ENCODE measurements at regions not wholly inside any gene's neighbourhood (a gene's known extent, or its start where the extent isn't known, plus 50 kb on each side); places are given as distances from the start of the nearest gene placed in this dataset.
"Not testable (repeated sequence)": the region's sequence is repeated elsewhere in the genome, so short reads cannot be mapped to it uniquely, and the experiment has no call there.

- H3K27ac Mint-ChIP-seq; H3K4me1 Mint-ChIP-seq; H4K20me1 ChIP-seq (ENCODE audit: control insufficient read depth, insufficient read depth, low read length, poor library complexity, severe bottlenecking); H3K4me3 ChIP-seq (ENCODE audit: control extremely low read depth in 1 of 5, extremely low read depth in 1 of 5, insufficient read depth in 1 of 5, low read depth in 2 of 5, low read length in 4 of 5); intact Hi-C loops (cut with micrococcal nuclease); H3K4me3 Mint-ChIP-seq; POLR2A ChIA-PET; H3K36me3 ChIP-seq (replicated peaks in 1 of 2; ENCODE audit: control extremely low read depth in 1 of 2, control insufficient read depth in 1 of 2, extremely low read depth in 1 of 2, insufficient read depth in 2 of 2, low read length in 1 of 2); H3K9me3 ChIP-seq (ENCODE audit: control extremely low read depth in 1 of 3, control insufficient read depth in 2 of 3, insufficient read depth in 1 of 3, low read length in 2 of 3); H3K27ac ChIP-seq (ENCODE audit: low read length in 2 of 2); ATAC-seq (ENCODE audit: low read depth); H3K79me2 ChIP-seq (ENCODE audit: control insufficient read depth, insufficient read depth, low read length); H3K9me3 Mint-ChIP-seq (ENCODE audit: insufficient read depth); H3K4me2 ChIP-seq (replicated peaks; ENCODE audit: low read depth, low read length, poor library complexity, severe bottlenecking); H3K27me3 ChIP-seq (replicated peaks in 1 of 4; ENCODE audit: control extremely low read depth in 1 of 4, control insufficient read depth in 3 of 4, insufficient read depth in 4 of 4, low read length in 3 of 4); H3K9ac ChIP-seq (ENCODE audit: low read length); CTCF ChIA-PET; H3K27me3 Mint-ChIP-seq; DNase-seq; H2AFZ ChIP-seq (ENCODE audit: insufficient read depth, low read depth, low read length, poor library complexity, severe bottlenecking); H3K4me1 ChIP-seq (ENCODE audit: control insufficient read depth in 2 of 2, insufficient read depth in 2 of 2, low read length in 2 of 2): not testable (repeated sequence)
- WGBS (ENCODE audit: insufficient coverage), result no CpG with 5 or more reads among the region's 6 CpGs
Measured at GRCh38 chr1:146774988-146775387, 163.1 kb upstream of the NBPF12 start.

GRCh38 chr1:146774271-146774670, 163.9 kb upstream of the NBPF12 start:
- H3K4me1 Mint-ChIP-seq; H3K9me3 Mint-ChIP-seq (ENCODE audit: insufficient read depth); H3K27ac ChIP-seq (ENCODE audit: low read length in 2 of 2); H3K27ac Mint-ChIP-seq; H3K79me2 ChIP-seq (ENCODE audit: control insufficient read depth, insufficient read depth, low read length); CTCF ChIA-PET; H3K4me3 Mint-ChIP-seq; H3K9ac ChIP-seq (ENCODE audit: low read length); H2AFZ ChIP-seq (ENCODE audit: insufficient read depth, low read depth, low read length, poor library complexity, severe bottlenecking); H3K27me3 ChIP-seq (replicated peaks in 1 of 4; ENCODE audit: control extremely low read depth in 1 of 4, control insufficient read depth in 3 of 4, insufficient read depth in 4 of 4, low read length in 3 of 4); H4K20me1 ChIP-seq (ENCODE audit: control insufficient read depth, insufficient read depth, low read length, poor library complexity, severe bottlenecking); H3K36me3 ChIP-seq (replicated peaks in 1 of 2; ENCODE audit: control extremely low read depth in 1 of 2, control insufficient read depth in 1 of 2, extremely low read depth in 1 of 2, insufficient read depth in 2 of 2, low read length in 1 of 2); H3K9me3 ChIP-seq (ENCODE audit: control extremely low read depth in 1 of 3, control insufficient read depth in 2 of 3, insufficient read depth in 1 of 3, low read length in 2 of 3); DNase-seq; ATAC-seq (ENCODE audit: low read depth); H3K4me1 ChIP-seq (ENCODE audit: control insufficient read depth in 2 of 2, insufficient read depth in 2 of 2, low read length in 2 of 2); H3K4me2 ChIP-seq (replicated peaks; ENCODE audit: low read depth, low read length, poor library complexity, severe bottlenecking); H3K4me3 ChIP-seq (ENCODE audit: control extremely low read depth in 1 of 5, extremely low read depth in 1 of 5, insufficient read depth in 1 of 5, low read depth in 2 of 5, low read length in 4 of 5); H3K27me3 Mint-ChIP-seq; intact Hi-C loops (cut with micrococcal nuclease); POLR2A ChIA-PET: not testable (repeated sequence)
- 90% methylated on average over 4 of the region's 7 CpGs for WGBS (ENCODE audit: insufficient coverage)

GRCh38 chr1:146771409-146771808, 166.7 kb upstream of the NBPF12 start:
- whole genome bisulfite sequencing (ENCODE audit: insufficient coverage), result no CpG with 5 or more reads among the region's 16 CpGs
- H3K4me1 ChIP-seq (ENCODE audit: control insufficient read depth in 2 of 2, insufficient read depth in 2 of 2, low read length in 2 of 2); ATAC-seq (ENCODE audit: low read depth); H3K36me3 ChIP-seq (replicated peaks in 1 of 2; ENCODE audit: control extremely low read depth in 1 of 2, control insufficient read depth in 1 of 2, extremely low read depth in 1 of 2, insufficient read depth in 2 of 2, low read length in 1 of 2); H3K4me2 ChIP-seq (replicated peaks; ENCODE audit: low read depth, low read length, poor library complexity, severe bottlenecking); POLR2A ChIA-PET; H4K20me1 ChIP-seq (ENCODE audit: control insufficient read depth, insufficient read depth, low read length, poor library complexity, severe bottlenecking); H3K27me3 ChIP-seq (replicated peaks in 1 of 4; ENCODE audit: control extremely low read depth in 1 of 4, control insufficient read depth in 3 of 4, insufficient read depth in 4 of 4, low read length in 3 of 4); DNase-seq; H3K9me3 ChIP-seq (ENCODE audit: control extremely low read depth in 1 of 3, control insufficient read depth in 2 of 3, insufficient read depth in 1 of 3, low read length in 2 of 3); H3K79me2 ChIP-seq (ENCODE audit: control insufficient read depth, insufficient read depth, low read length); H2AFZ ChIP-seq (ENCODE audit: insufficient read depth, low read depth, low read length, poor library complexity, severe bottlenecking); H3K27ac Mint-ChIP-seq; H3K9ac ChIP-seq (ENCODE audit: low read length); H3K4me1 Mint-ChIP-seq; H3K4me3 ChIP-seq (ENCODE audit: control extremely low read depth in 1 of 5, extremely low read depth in 1 of 5, insufficient read depth in 1 of 5, low read depth in 2 of 5, low read length in 4 of 5); H3K27ac ChIP-seq (ENCODE audit: low read length in 2 of 2); H3K4me3 Mint-ChIP-seq; H3K9me3 Mint-ChIP-seq (ENCODE audit: insufficient read depth); intact Hi-C loops (cut with micrococcal nuclease); H3K27me3 Mint-ChIP-seq; CTCF ChIA-PET: not testable (repeated sequence)

- DNase-seq; POLR2A ChIA-PET; H3K4me1 Mint-ChIP-seq; intact Hi-C loops (cut with micrococcal nuclease); H3K27ac ChIP-seq (ENCODE audit: low read length in 2 of 2); CTCF ChIA-PET; H3K9me3 Mint-ChIP-seq (ENCODE audit: insufficient read depth); H3K4me3 Mint-ChIP-seq; H3K9me3 ChIP-seq (ENCODE audit: control extremely low read depth in 1 of 3, control insufficient read depth in 2 of 3, insufficient read depth in 1 of 3, low read length in 2 of 3); H3K79me2 ChIP-seq (ENCODE audit: control insufficient read depth, insufficient read depth, low read length); H3K27me3 ChIP-seq (replicated peaks in 1 of 4; ENCODE audit: control extremely low read depth in 1 of 4, control insufficient read depth in 3 of 4, insufficient read depth in 4 of 4, low read length in 3 of 4); H3K4me1 ChIP-seq (ENCODE audit: control insufficient read depth in 2 of 2, insufficient read depth in 2 of 2, low read length in 2 of 2); ATAC-seq (ENCODE audit: low read depth); H4K20me1 ChIP-seq (ENCODE audit: control insufficient read depth, insufficient read depth, low read length, poor library complexity, severe bottlenecking); H3K9ac ChIP-seq (ENCODE audit: low read length); H3K4me2 ChIP-seq (replicated peaks; ENCODE audit: low read depth, low read length, poor library complexity, severe bottlenecking); H2AFZ ChIP-seq (ENCODE audit: insufficient read depth, low read depth, low read length, poor library complexity, severe bottlenecking); H3K27me3 Mint-ChIP-seq; H3K27ac Mint-ChIP-seq; H3K4me3 ChIP-seq (ENCODE audit: control extremely low read depth in 1 of 5, extremely low read depth in 1 of 5, insufficient read depth in 1 of 5, low read depth in 2 of 5, low read length in 4 of 5); H3K36me3 ChIP-seq (replicated peaks in 1 of 2; ENCODE audit: control extremely low read depth in 1 of 2, control insufficient read depth in 1 of 2, extremely low read depth in 1 of 2, insufficient read depth in 2 of 2, low read length in 1 of 2): not testable (repeated sequence)
- WGBS (ENCODE audit: insufficient coverage), result no CpG with 5 or more reads among the region's 3 CpGs
Measured at GRCh38 chr1:146770998-146771397, 167.1 kb upstream of the NBPF12 start.

All from B cell (primary cell).